ENCODE measurements at regions not wholly inside any gene's neighbourhood (a gene's known extent, or its start where the extent isn't known, plus 50 kb on each side); places are given as distances from the start of the nearest gene placed in this dataset.

DNA sequence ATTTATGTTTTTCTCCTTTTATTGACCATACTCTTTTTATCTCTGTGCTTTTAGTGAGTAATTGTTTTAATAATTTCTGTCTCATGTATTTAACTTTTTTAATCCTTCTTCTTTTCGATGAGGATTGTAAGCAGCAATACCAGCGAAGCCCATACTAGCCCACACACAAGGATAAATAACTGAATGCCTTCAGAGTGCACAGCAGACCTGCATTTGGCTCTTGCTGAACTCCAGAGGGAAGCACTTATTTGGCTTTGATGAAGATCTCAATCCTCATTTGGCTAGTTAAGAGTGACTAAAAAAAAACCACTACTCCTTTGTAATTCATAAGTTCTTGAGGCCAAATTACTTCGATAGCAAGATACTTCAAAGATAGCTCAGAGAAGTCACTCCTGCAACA, 293.3 kb downstream of the METTL15 start:
- in situ Hi-C loops (cut with HindIII; ENCODE audit: low pct_unique_long_range_greater_than_20kb, low sequenced_read_pairs) (no loop called here), intact Hi-C loops (cut with micrococcal nuclease; ENCODE audit: unreplicated experiment) (no loop called here)
- no TSS peak for BruUV-seq (replicated peaks)
- Histone ChIP-seq H3K4me3 (ENCODE audit: low read depth in 2 of 2, low read length in 2 of 2) (no peak overlapping the region), H3K27me3 (ENCODE audit: control insufficient read depth, insufficient read depth, low read length) (no peaks in the 10 kb centered on the region), H3K36me3 (ENCODE audit: control insufficient read depth, insufficient read depth, low read length) (no peaks in the 10 kb centered on the region), H3K9me3 (ENCODE audit: control insufficient read depth, insufficient read depth, low read depth, low read length) (no peaks in the 10 kb centered on the region), H3K4me1 (ENCODE audit: control insufficient read depth, insufficient read depth, low read length) (no peaks in the 10 kb centered on the region), H3K27ac (ENCODE audit: low read length) (no peak overlapping the region)
- ChIA-PET POLR2A (no interaction called here), CTCF (no interaction called here)
- TF ChIP-seq, protein P1, sequence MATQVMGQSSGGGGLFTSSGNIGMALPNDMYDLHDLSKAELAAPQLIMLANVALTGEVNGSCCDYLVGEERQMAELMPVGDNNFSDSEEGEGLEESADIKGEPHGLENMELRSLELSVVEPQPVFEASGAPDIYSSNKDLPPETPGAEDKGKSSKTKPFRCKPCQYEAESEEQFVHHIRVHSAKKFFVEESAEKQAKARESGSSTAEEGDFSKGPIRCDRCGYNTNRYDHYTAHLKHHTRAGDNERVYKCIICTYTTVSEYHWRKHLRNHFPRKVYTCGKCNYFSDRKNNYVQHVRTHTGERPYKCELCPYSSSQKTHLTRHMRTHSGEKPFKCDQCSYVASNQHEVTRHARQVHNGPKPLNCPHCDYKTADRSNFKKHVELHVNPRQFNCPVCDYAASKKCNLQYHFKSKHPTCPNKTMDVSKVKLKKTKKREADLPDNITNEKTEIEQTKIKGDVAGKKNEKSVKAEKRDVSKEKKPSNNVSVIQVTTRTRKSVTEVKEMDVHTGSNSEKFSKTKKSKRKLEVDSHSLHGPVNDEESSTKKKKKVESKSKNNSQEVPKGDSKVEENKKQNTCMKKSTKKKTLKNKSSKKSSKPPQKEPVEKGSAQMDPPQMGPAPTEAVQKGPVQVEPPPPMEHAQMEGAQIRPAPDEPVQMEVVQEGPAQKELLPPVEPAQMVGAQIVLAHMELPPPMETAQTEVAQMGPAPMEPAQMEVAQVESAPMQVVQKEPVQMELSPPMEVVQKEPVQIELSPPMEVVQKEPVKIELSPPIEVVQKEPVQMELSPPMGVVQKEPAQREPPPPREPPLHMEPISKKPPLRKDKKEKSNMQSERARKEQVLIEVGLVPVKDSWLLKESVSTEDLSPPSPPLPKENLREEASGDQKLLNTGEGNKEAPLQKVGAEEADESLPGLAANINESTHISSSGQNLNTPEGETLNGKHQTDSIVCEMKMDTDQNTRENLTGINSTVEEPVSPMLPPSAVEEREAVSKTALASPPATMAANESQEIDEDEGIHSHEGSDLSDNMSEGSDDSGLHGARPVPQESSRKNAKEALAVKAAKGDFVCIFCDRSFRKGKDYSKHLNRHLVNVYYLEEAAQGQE (IDR thresholded peaks at IDR 0.05; ENCODE audit: insufficient read depth in 1 of 2, low read depth in 2 of 2, low read length in 1 of 2), result no peak
- TF ChIP-seq TCF7L2 (IDR thresholded peaks at IDR 0.05; ENCODE audit: low read depth, low read length) (no peak), SIN3A (IDR thresholded peaks at IDR 0.05; ENCODE audit: borderline replicate concordance, insufficient read depth, low read depth, low read length) (no peak), POLR2AphosphoS5 (IDR thresholded peaks at IDR 0.05; ENCODE audit: low read depth, low read length) (no peak)
- TF ChIP-seq, protein P2, sequence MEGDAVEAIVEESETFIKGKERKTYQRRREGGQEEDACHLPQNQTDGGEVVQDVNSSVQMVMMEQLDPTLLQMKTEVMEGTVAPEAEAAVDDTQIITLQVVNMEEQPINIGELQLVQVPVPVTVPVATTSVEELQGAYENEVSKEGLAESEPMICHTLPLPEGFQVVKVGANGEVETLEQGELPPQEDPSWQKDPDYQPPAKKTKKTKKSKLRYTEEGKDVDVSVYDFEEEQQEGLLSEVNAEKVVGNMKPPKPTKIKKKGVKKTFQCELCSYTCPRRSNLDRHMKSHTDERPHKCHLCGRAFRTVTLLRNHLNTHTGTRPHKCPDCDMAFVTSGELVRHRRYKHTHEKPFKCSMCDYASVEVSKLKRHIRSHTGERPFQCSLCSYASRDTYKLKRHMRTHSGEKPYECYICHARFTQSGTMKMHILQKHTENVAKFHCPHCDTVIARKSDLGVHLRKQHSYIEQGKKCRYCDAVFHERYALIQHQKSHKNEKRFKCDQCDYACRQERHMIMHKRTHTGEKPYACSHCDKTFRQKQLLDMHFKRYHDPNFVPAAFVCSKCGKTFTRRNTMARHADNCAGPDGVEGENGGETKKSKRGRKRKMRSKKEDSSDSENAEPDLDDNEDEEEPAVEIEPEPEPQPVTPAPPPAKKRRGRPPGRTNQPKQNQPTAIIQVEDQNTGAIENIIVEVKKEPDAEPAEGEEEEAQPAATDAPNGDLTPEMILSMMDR (IDR thresholded peaks at IDR 0.05), result no peak
- DNase-seq (ENCODE audit: low read depth, low spot score) (no peak), ATAC-seq (no peak)

DNA sequence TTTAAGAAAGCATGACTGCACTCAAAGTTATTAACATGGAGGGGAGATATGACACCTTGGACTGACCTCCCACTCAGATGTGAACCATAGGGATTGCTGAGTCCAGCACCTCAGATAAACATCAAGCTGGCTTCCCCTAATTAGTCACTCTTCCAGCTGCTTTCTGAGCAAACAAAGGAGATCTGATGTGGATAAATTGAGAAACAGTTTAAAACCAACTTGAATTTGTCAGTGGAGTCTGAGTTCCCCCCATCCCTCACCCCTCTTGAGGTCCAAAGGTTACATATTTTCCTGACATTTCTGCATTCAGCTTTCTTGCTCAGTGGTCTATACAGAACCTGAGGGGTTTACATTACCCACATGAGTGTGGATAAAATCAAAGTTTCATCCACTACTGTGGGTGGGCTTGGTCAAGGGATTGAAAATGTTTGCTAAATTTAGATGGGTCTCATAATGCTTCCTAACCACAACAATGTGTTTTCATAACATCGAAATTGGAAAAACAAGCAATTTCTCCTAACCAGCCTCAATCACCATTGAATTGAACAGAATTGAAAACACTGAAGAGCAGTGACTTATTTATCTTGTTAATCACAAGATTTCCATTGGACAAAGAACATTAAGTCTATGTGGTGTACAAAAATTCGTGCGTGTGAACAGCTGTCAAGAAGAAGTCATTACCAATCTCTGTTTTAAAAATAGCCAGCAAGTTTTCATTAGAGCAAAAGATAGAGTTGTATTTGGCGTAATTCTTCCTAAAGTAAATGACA, 292.3 kb downstream of the METTL15 start:
- BruUV-seq (replicated peaks), result no TSS peak
- Histone ChIP-seq H3K4me1 (ENCODE audit: control insufficient read depth, insufficient read depth, low read length) (no peaks in the 10 kb centered on the region), H3K9me3 (ENCODE audit: control insufficient read depth, insufficient read depth, low read depth, low read length) (no peaks in the 10 kb centered on the region), H3K36me3 (ENCODE audit: control insufficient read depth, insufficient read depth, low read length) (no peaks in the 10 kb centered on the region), H3K4me3 (ENCODE audit: low read depth in 2 of 2, low read length in 2 of 2) (no peak overlapping the region), H3K27me3 (ENCODE audit: control insufficient read depth, insufficient read depth, low read length) (no peaks in the 10 kb centered on the region), H3K27ac (ENCODE audit: low read length) (no peak overlapping the region)
- ATAC-seq (no peak), DNase-seq (ENCODE audit: low read depth, low spot score) (no peak)
- CTCF ChIA-PET, result no interaction called here
- intact Hi-C loops (cut with micrococcal nuclease; ENCODE audit: unreplicated experiment), result no loop called here
- TF ChIP-seq, protein P1 (IDR thresholded peaks at IDR 0.05; ENCODE audit: insufficient read depth in 1 of 2, low read depth in 2 of 2, low read length in 1 of 2), result no peak
- TF ChIP-seq POLR2AphosphoS5 (IDR thresholded peaks at IDR 0.05; ENCODE audit: low read depth, low read length) (no peak), TCF7L2 (IDR thresholded peaks at IDR 0.05; ENCODE audit: low read depth, low read length) (no peak), SIN3A (IDR thresholded peaks at IDR 0.05; ENCODE audit: borderline replicate concordance, insufficient read depth, low read depth, low read length) (no peak)
- TF ChIP-seq, protein P2 (IDR thresholded peaks at IDR 0.05), result no peak
- in situ Hi-C loops (cut with HindIII; ENCODE audit: low pct_unique_long_range_greater_than_20kb, low sequenced_read_pairs), result no loop called here
- POLR2A ChIA-PET, result no interaction called here
